ENCODE measurements at regions not wholly inside any gene's neighbourhood (a gene's known extent, or its start where the extent isn't known, plus 50 kb on each side); places are given as distances from the start of the nearest gene placed in this dataset.
A peak's percentile ranks its signal among the peaks of the same experiment; 100 is the strongest.

DNA sequence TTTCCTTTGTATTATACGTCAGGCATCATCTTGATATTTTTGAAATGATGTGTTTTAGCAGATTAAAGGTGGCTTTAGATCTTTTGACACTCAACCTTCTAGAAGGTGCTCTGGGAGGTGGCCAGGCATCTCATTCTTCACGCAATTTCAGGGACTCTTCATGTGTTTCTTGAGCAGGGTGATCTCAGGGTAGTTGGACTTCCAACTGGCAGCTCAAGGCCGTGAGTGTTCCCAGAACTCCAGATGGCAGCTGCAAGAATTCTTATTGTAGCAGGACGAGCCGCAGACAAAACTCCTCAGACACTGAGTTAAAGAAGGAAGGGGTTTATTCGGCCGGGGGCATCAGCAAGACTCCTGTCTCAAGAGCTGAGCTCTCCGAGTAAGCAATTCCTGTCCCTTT is 82.5 kb upstream of the UBAC2 start:
- H3K4me3 ChIP-seq (ENCODE audit: control insufficient read depth, low read depth, low read length) = no peak overlapping the region
- TF ChIP-seq, protein P1, sequence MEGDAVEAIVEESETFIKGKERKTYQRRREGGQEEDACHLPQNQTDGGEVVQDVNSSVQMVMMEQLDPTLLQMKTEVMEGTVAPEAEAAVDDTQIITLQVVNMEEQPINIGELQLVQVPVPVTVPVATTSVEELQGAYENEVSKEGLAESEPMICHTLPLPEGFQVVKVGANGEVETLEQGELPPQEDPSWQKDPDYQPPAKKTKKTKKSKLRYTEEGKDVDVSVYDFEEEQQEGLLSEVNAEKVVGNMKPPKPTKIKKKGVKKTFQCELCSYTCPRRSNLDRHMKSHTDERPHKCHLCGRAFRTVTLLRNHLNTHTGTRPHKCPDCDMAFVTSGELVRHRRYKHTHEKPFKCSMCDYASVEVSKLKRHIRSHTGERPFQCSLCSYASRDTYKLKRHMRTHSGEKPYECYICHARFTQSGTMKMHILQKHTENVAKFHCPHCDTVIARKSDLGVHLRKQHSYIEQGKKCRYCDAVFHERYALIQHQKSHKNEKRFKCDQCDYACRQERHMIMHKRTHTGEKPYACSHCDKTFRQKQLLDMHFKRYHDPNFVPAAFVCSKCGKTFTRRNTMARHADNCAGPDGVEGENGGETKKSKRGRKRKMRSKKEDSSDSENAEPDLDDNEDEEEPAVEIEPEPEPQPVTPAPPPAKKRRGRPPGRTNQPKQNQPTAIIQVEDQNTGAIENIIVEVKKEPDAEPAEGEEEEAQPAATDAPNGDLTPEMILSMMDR (conservative IDR thresholded peaks at IDR 0.05; ENCODE audit: control insufficient read depth, insufficient read depth, low read depth, low read length) = no peak
- DNase-seq (ENCODE audit: low read depth) = no peak

GRCh38 chr13:99119656-99120055 is 81.0 kb upstream of the UBAC2 start:
- no peak for DNase-seq (ENCODE audit: low read depth)

GRCh38 chr13:99120751-99121150 is 79.9 kb upstream of the UBAC2 start:
- no peak overlapping the region for H3K4me3 ChIP-seq (ENCODE audit: control insufficient read depth, low read depth, low read length)
- DNase-seq (ENCODE audit: low read depth) = no peak
- TF ChIP-seq, protein P1 (conservative IDR thresholded peaks at IDR 0.05; ENCODE audit: control insufficient read depth, insufficient read depth, low read depth, low read length) = no peak

More at GRCh38 chr13:99119656-99120055, 81.0 kb upstream of the UBAC2 start:
- TF ChIP-seq, protein P1 (conservative IDR thresholded peaks at IDR 0.05; ENCODE audit: control insufficient read depth, insufficient read depth, low read depth, low read length) = no peak
- no peak overlapping the region for H3K4me3 ChIP-seq (ENCODE audit: control insufficient read depth, low read depth, low read length)

DNA sequence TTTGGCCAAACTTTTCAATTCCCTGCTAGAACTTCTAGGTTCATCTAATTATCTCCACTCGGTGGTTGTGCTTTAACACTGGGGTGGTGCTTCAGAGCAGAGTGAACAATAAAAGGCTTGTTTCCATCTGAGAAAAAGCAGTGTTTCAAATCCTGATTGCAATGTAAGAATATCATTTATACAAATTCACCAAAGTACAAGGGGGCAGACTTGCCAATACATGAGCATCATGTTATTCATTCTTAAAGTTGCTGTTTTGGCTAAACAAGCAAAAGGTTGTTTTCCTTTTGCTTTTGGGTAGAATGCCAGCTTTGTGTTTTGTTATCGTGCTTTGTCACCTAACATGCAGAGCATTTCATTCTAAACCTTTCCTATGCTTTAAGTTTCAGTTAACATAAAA is 78.5 kb upstream of the UBAC2 start:
- TF ChIP-seq, protein P1 (conservative IDR thresholded peaks at IDR 0.05; ENCODE audit: control insufficient read depth, insufficient read depth, low read depth, low read length) = no peak
- DNase-seq (ENCODE audit: low read depth) = no peak
- no peak overlapping the region for H3K4me3 ChIP-seq (ENCODE audit: control insufficient read depth, low read depth, low read length)

DNA sequence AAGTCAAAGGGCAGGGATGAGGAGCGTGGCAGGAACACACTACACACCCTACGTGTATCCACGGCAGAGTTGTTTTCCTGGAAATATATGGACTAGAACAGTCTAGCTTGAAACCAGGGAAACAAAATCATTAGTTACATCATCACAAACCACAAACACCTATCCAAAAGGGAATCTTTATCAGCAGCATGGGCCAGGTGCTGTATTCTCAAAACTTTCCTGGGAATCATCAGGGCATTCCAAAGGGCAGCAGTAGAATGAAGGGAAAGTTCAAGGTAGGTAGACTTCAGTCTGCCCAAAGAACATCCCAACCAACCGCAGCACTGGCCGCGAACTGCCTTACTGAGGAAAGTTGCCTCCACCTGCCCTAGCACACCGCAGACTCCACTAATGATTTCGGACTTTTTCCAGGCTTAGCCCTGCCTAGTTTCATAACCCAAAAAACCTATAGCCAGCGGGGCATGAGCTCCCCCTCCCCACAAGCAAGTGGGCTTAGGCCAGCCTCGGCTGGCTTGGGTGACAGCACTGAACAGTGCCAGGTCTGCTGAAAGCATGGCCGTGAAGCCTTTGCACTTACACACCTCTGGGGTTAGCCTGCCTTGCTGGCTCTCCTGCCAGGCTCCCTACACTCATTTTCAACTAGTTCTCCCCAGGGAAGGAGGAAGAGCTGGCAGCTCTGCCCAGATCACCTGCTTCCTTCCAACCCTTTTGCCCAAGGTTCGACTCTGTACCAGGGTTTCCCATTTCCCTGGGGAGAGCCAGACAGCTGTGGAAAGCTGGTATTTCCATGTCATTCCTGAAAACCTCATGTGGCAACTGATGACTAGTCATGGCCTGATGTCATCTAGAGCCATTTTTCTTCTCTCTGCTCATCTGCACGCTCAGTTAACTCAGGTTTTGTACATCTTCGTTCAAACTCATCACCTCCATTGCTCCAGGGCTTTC is 77.3 kb upstream of the UBAC2 start:
- H3K4me3 ChIP-seq (ENCODE audit: control insufficient read depth, low read depth, low read length) = no peak overlapping the region
- TF ChIP-seq, protein P1 (conservative IDR thresholded peaks at IDR 0.05; ENCODE audit: control insufficient read depth, insufficient read depth, low read depth, low read length) = no peak
- peak; percentile 55 for DNase-seq (ENCODE audit: low read depth)

- H3K4me3 ChIP-seq (ENCODE audit: control insufficient read depth, low read depth, low read length) = no peak overlapping the region
Measured at GRCh38 chr13:99124046-99124400, 76.6 kb upstream of the UBAC2 start.

More at GRCh38 chr13:99124046-99124400, 76.6 kb upstream of the UBAC2 start:
- DNase-seq (ENCODE audit: low read depth) = no peak
- TF ChIP-seq, protein P1 (conservative IDR thresholded peaks at IDR 0.05; ENCODE audit: control insufficient read depth, insufficient read depth, low read depth, low read length) = no peak
